ENCODE measurements at regions not wholly inside any gene's neighbourhood (a gene's known extent, or its start where the extent isn't known, plus 50 kb on each side); places are given as distances from the start of the nearest gene placed in this dataset.
"Not testable (repeated sequence)": the region's sequence is repeated elsewhere in the genome, so short reads cannot be mapped to it uniquely, and the experiment has no call there.

- Histone ChIP-seq H3K4me3 (no peak overlapping the region), H3K27ac (no peak overlapping the region), H3K9me3 (no peaks in the 10 kb centered on the region), H3K4me1 (no peaks in the 10 kb centered on the region), H3K27me3 (no peaks in the 10 kb centered on the region), H3K36me3 (replicated peaks in 1 of 2; ENCODE audit: insufficient read depth in 1 of 2, low read depth in 2 of 2) (no peaks in the 10 kb centered on the region)
- no peak for ATAC-seq
- WGBS, 2 donors: 18 to 35% methylated on average over 5 of the region's 5 CpGs
- intact Hi-C loops (cut with DNase I): no loop called here
- no peak for DNase-seq
- TF ChIP-seq CTCF (IDR thresholded peaks at IDR 0.05) (no peak), POLR2A (IDR thresholded peaks at IDR 0.05) (no peak)
These were observed 2256.1 kb upstream of the AGA start for GRCh38 chr4:179698321-179698720.

GRCh38 chr4:179709961-179710624, 2267.9 kb upstream of the AGA start:
- WGBS, 2 donors: 23 to 34% methylated on average over 4 of the region's 4 CpGs
- no peak overlapping the region for H3K4me3 ChIP-seq
- no peak for TF ChIP-seq POLR2A (IDR thresholded peaks at IDR 0.05)
- TF ChIP-seq CTCF (IDR thresholded peaks at IDR 0.05): no peak
- no peaks in the 10 kb centered on the region for H3K9me3 ChIP-seq
- no peaks in the 10 kb centered on the region for H3K4me1 ChIP-seq
- H3K27ac ChIP-seq: no peak overlapping the region
- no peaks in the 10 kb centered on the region for H3K27me3 ChIP-seq
- DNase-seq (no peak), ATAC-seq (no peak)
- H3K36me3 ChIP-seq (replicated peaks in 1 of 2; ENCODE audit: insufficient read depth in 1 of 2, low read depth in 2 of 2): no peaks in the 10 kb centered on the region
- intact Hi-C loops (cut with DNase I): no loop called here

- Histone ChIP-seq H3K4me3 (no peak overlapping the region), H3K36me3 (replicated peaks in 1 of 2; ENCODE audit: insufficient read depth in 1 of 2, low read depth in 2 of 2) (no peaks in the 10 kb centered on the region), H3K9me3 (no peaks in the 10 kb centered on the region), H3K4me1 (no peaks in the 10 kb centered on the region), H3K27ac (no peak overlapping the region), H3K27me3 (no peaks in the 10 kb centered on the region)
- TF ChIP-seq POLR2A (IDR thresholded peaks at IDR 0.05) (no peak), CTCF (IDR thresholded peaks at IDR 0.05) (no peak)
- WGBS, 2 donors: 74 to 78% methylated on average over 8 of the region's 8 CpGs
- intact Hi-C loops (cut with DNase I): no loop called here
- no peak for DNase-seq
- no peak for ATAC-seq
These were observed 2277.7 kb upstream of the AGA start for GRCh38 chr4:179719766-179720450.

GRCh38 chr4:179726491-179726890, 2284.3 kb upstream of the AGA start:
- intact Hi-C loops (cut with DNase I); H3K27ac ChIP-seq; H3K4me1 ChIP-seq; DNase-seq; H3K27me3 ChIP-seq; H3K36me3 ChIP-seq (replicated peaks in 1 of 2; ENCODE audit: insufficient read depth in 1 of 2, low read depth in 2 of 2); ATAC-seq; H3K9me3 ChIP-seq; H3K4me3 ChIP-seq: not testable (repeated sequence)
- whole genome bisulfite sequencing, 2 donors: 47 to 63% methylated on average over 6 of the region's 6 CpGs

- DNase-seq (no peak), ATAC-seq (no peak)
- 60 to 77% methylated on average over 4 of the region's 4 CpGs for WGBS, 2 donors
- H3K27ac ChIP-seq: no peak overlapping the region
- no peaks in the 10 kb centered on the region for H3K36me3 ChIP-seq (replicated peaks in 1 of 2; ENCODE audit: insufficient read depth in 1 of 2, low read depth in 2 of 2)
- H3K9me3 ChIP-seq: no peaks in the 10 kb centered on the region
- no peaks in the 10 kb centered on the region for H3K4me1 ChIP-seq
- H3K4me3 ChIP-seq: no peak overlapping the region
- intact Hi-C loops (cut with DNase I): no loop called here
- no peaks in the 10 kb centered on the region for H3K27me3 ChIP-seq
- TF ChIP-seq POLR2A (IDR thresholded peaks at IDR 0.05): no peak
- TF ChIP-seq CTCF (IDR thresholded peaks at IDR 0.05): no peak
These were observed 2286.1 kb upstream of the AGA start for GRCh38 chr4:179728305-179728704.

- H3K27ac ChIP-seq; intact Hi-C loops (cut with DNase I); H3K4me3 ChIP-seq; DNase-seq; H3K36me3 ChIP-seq (replicated peaks in 1 of 2; ENCODE audit: insufficient read depth in 1 of 2, low read depth in 2 of 2); H3K27me3 ChIP-seq; H3K4me1 ChIP-seq; H3K9me3 ChIP-seq; ATAC-seq: not testable (repeated sequence)
- 82 to 90% methylated on average over 6 of the region's 6 CpGs for WGBS, 2 donors
These were observed 2294.6 kb upstream of the AGA start for GRCh38 chr4:179736820-179737219.
